Transverse colon (tissue), 3 donors: ENCODE measurements at regions not wholly inside any gene's neighbourhood (a gene's known extent, or its start where the extent isn't known, plus 50 kb on each side); places are given as distances from the start of the nearest gene placed in this dataset.
"Not testable (repeated sequence)": the region's sequence is repeated elsewhere in the genome, so short reads cannot be mapped to it uniquely, and the experiment has no call there.

Source experiments
- CTCF ChIP-seq, 5 experiments: fragments of 200-600 bp in 3 of 5; fragments of 450-650 bp in 2 of 5; sonication (generic) in 3 of 5; IDR thresholded peaks; 1 replicate in 2 of 5; 2 replicates in 3 of 5; pipeline ENCODE4 v1.5.1; 2016 to 2017; ENCODE audit warnings: antibody characterized with exemption in 5 of 5, inconsistent platforms in 3 of 5, mild to moderate bottlenecking in 2 of 5, moderate library complexity in 1 of 5
- EP300 ChIP-seq: sonication (generic); formaldehyde crosslinking; IDR thresholded peaks from one replicate; pipeline ENCODE4 v1.6.1; 2017; ENCODE audit warnings: antibody characterized with exemption, low read depth

DNA sequence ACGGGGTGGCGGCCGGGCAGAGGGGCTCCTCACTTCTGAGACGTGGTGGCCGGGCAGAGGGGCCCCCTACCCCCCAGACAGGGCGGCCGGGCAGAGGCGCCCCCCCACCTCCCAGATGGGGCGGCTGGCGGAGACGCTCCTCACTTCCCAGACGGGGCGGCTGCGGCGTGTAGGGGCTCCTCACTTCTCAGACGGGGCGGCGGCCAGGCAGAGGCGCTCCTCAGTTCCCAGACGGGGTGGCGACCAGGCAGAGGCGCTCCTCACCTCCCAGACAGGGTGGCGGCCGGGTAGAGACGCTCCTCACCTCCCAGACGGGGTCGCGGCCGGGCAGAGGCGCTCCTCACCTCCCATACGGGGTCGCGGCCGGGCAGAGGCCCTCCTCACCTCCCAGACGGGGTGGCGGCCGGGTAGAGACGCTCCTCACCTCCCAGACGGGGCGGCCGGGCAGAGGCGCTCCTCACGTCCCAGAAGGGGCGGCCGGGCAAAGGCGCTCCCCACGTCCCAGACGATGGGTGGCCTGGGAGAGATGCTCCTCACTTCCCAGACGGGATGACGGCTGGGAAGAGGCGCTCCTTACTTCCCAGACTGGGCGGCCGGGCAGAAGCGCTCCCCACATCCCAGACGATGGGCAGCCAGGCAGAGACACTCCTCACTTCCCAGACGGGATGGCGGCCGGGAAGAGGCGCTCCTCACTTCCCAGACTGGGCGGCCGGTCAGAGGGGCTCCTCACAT lies 536.6 kb upstream of the TUSC1 start:
- TF ChIP-seq CTCF (IDR thresholded peaks at IDR 0.05); EP300: not testable (repeated sequence)
